ENCODE measurements at regions not wholly inside any gene's neighbourhood (a gene's known extent, or its start where the extent isn't known, plus 50 kb on each side); places are given as distances from the start of the nearest gene placed in this dataset.

GRCh38 chr9:91474656-91475055, 51.0 kb upstream of the NFIL3 start:
- TF ChIP-seq CTCF (conservative IDR thresholded peaks at IDR 0.05 in 1 of 2, IDR thresholded peaks at IDR 0.05 in 1 of 2; ENCODE audit: low read depth in 1 of 2, low read length in 2 of 2) (no peak), EZH2 (IDR thresholded peaks at IDR 0.05; ENCODE audit: low read length, missing control alignments) (no peak)
